IMR-90 (cell line): ENCODE measurements at regions not wholly inside any gene's neighbourhood (a gene's known extent, or its start where the extent isn't known, plus 50 kb on each side); places are given as distances from the start of the nearest gene placed in this dataset.

Experiments used
- ATAC-seq: fragments of 200-7000 bp; cut with Tn5 transposase; 2 replicates; pipeline ENCODE4 v1.9.1; 2020; ENCODE audit warnings: low read depth, mild to moderate bottlenecking, moderate library complexity
- BruUV-seq: library from RNA; stranded (reverse); fragments of 400-500 nt; replicated peaks from 2 replicates; lab custom pipeline; 2021; lab: Mats Ljungman, UMichigan
- CTCF ChIA-PET: fragments of 300-600 bp; formaldehyde crosslinking; extraction: SDS; loops from one replicate; lab custom pipeline; 2021; ENCODE audit warnings: antibody characterized with exemption; lab: Yijun Ruan, JAX
- POLR2A ChIA-PET: fragments of 300-600 bp; sonication (Branson Sonifier 250); formaldehyde crosslinking; loops from one replicate; lab custom pipeline; 2022; ENCODE audit warnings: antibody characterized with exemption; ENCODE audit not compliant: unreplicated experiment; lab: Charles Lee
- DNase-seq: peaks from one replicate; pipeline ENCODE4 v3.0.0; 2013
- H2AFZ ChIP-seq: replicated peaks from 2 replicates; pipeline ENCODE3; 2013; ENCODE audit warnings: low read length, mild to moderate bottlenecking; ENCODE audit not compliant: poor library complexity
- H2AK5ac ChIP-seq: 2 replicates; pipeline ENCODE4 v1.6.1; 2013; ENCODE audit warnings: low read depth, low read length, inconsistent platforms
- H2AK9ac ChIP-seq: replicated peaks from 2 replicates; pipeline ENCODE3; 2013; ENCODE audit warnings: mild to moderate bottlenecking, low read depth, low read length, moderate library complexity; ENCODE audit not compliant: poor library complexity
- H2BK120ac ChIP-seq: 2 replicates; pipeline ENCODE4 v1.6.1; 2013; ENCODE audit warnings: low read depth, low read length, inconsistent platforms
- H2BK15ac ChIP-seq: 3 replicates; pipeline ENCODE4 v1.6.1; 2013; ENCODE audit warnings: low read depth, low read length, inconsistent platforms
- H2BK20ac ChIP-seq: 2 replicates; pipeline ENCODE4 v1.6.1; 2013; ENCODE audit warnings: low read depth, mild to moderate bottlenecking, inconsistent platforms, low read length, moderate library complexity
- H2BK5ac ChIP-seq: 2 replicates; pipeline ENCODE4 v1.6.1; 2013; ENCODE audit warnings: mild to moderate bottlenecking, low read depth, low read length, inconsistent platforms; ENCODE audit not compliant: poor library complexity, severe bottlenecking
- H3K14ac ChIP-seq: replicated peaks from 2 replicates; pipeline ENCODE4 v1.6.1; 2013; ENCODE audit warnings: low read depth, low read length, inconsistent platforms
- H3K18ac ChIP-seq: 2 replicates; pipeline ENCODE4 v1.6.1; 2013; ENCODE audit warnings: low read depth, low read length, control low read depth
- H3K23ac ChIP-seq: 2 replicates; pipeline ENCODE4 v1.6.1; 2013; ENCODE audit warnings: low read depth, low read length, inconsistent platforms
- H3K27ac ChIP-seq: 2 replicates; pipeline ENCODE4 v1.5.1; 2013; ENCODE audit warnings: mild to moderate bottlenecking, control low read depth, low read length; ENCODE audit not compliant: insufficient read depth
- H3K27me3 ChIP-seq: 2 replicates; pipeline ENCODE4 v1.6.1; 2013; ENCODE audit warnings: low read length; ENCODE audit not compliant: control insufficient read depth, insufficient read depth
- H3K36me3 ChIP-seq: 2 replicates; pipeline ENCODE4 v1.6.1; 2013; ENCODE audit warnings: low read length, mixed read lengths; ENCODE audit not compliant: control insufficient read depth, insufficient read depth
- H3K4ac ChIP-seq: 2 replicates; pipeline ENCODE4 v1.6.1; 2013; ENCODE audit warnings: low read depth, low read length, inconsistent platforms
- H3K4me1 ChIP-seq: 2 replicates; pipeline ENCODE4 v1.6.1; 2013; ENCODE audit warnings: low read length, mixed read lengths; ENCODE audit not compliant: control insufficient read depth, insufficient read depth
- H3K4me2 ChIP-seq: 2 replicates; pipeline ENCODE4 v1.6.1; 2013; ENCODE audit warnings: low read depth, mild to moderate bottlenecking, control low read depth, low read length, moderate library complexity
- H3K4me3 ChIP-seq: 2 replicates; pipeline ENCODE4 v1.5.1; 2013; ENCODE audit warnings: low read depth, mild to moderate bottlenecking, control low read depth, low read length, moderate library complexity; ENCODE audit not compliant: insufficient read depth
- H3K56ac ChIP-seq: 2 replicates; pipeline ENCODE4 v1.6.1; 2013; ENCODE audit warnings: low read length, inconsistent platforms; ENCODE audit not compliant: insufficient read depth; ENCODE audit errors: extremely low read depth
- H3K79me1 ChIP-seq, 2 experiments: 2 replicates each; pipeline ENCODE4 v1.6.1; 2013; ENCODE audit warnings: low read length in 2 of 2, inconsistent platforms in 1 of 2, low read depth in 1 of 2
- H3K9ac ChIP-seq: 2 replicates; pipeline ENCODE4 v1.6.1; 2013; ENCODE audit warnings: low read depth, low read length, control low read depth
- H3K9me1 ChIP-seq: 2 replicates; pipeline ENCODE4 v1.6.1; 2013; ENCODE audit warnings: low read length, inconsistent platforms; ENCODE audit not compliant: insufficient read depth
- H3K9me3 ChIP-seq: 2 replicates; pipeline ENCODE4 v1.6.1; 2013; ENCODE audit warnings: low read length; ENCODE audit not compliant: control insufficient read depth, insufficient read depth
- H4K20me1 ChIP-seq: 2 replicates; pipeline ENCODE4 v1.6.1; 2013; ENCODE audit warnings: low read length, inconsistent platforms; ENCODE audit not compliant: insufficient read depth
- H4K5ac ChIP-seq: 2 replicates; pipeline ENCODE4 v1.6.1; 2013; ENCODE audit warnings: mild to moderate bottlenecking, low read depth, low read length, control low read depth
- H4K8ac ChIP-seq, 2 experiments: 2 replicates each; pipeline ENCODE4 v1.6.1; 2013; ENCODE audit warnings: low read depth in 2 of 2, low read length in 2 of 2, control low read depth in 1 of 2, inconsistent platforms in 1 of 2
- H4K91ac ChIP-seq: 2 replicates; pipeline ENCODE4 v1.6.1; 2013; ENCODE audit warnings: low read depth, low read length, inconsistent platforms; ENCODE audit not compliant: insufficient read depth
- CEBPB ChIP-seq: IDR thresholded peaks from 2 replicates; pipeline ENCODE4 v1.6.1; 2012; ENCODE audit warnings: low read depth, low read length, improper control_type of control experiment
- FOS ChIP-seq: fragments of 150-350 bp; IDR thresholded peaks from 2 replicates; pipeline ENCODE4 v1.6.1; 2016; ENCODE audit warnings: low read depth, low read length
- MAFK ChIP-seq: IDR thresholded peaks from 2 replicates; pipeline ENCODE4 v1.6.1; 2012; ENCODE audit warnings: low read depth, low read length, improper control_type of control experiment
- MXI1 ChIP-seq: IDR thresholded peaks from 2 replicates; pipeline ENCODE4 v1.6.1; 2012; ENCODE audit warnings: low read depth, mild to moderate bottlenecking, low read length, moderate library complexity, borderline replicate concordance
- POLR2A ChIP-seq: IDR thresholded peaks from 2 replicates; pipeline ENCODE4 v1.6.1; 2012; ENCODE audit warnings: mild to moderate bottlenecking, low read depth, low read length
- RAD21 ChIP-seq: IDR thresholded peaks from 2 replicates; pipeline ENCODE4 v1.6.1; 2012; ENCODE audit warnings: low read length, improper control_type of control experiment
- RFX5 ChIP-seq: IDR thresholded peaks from 2 replicates; pipeline ENCODE4 v1.8.0; 2012; ENCODE audit warnings: low read depth, mild to moderate bottlenecking, low read length, moderate library complexity
- SMC3 ChIP-seq: fragments of 150-350 bp; IDR thresholded peaks from 2 replicates; pipeline ENCODE4 v1.6.1; 2016; ENCODE audit warnings: low read depth, mild to moderate bottlenecking, antibody characterized with exemption, low read length, moderate library complexity
- WGBS, 2 experiments: methylation state at CpG; one replicate each; pipeline versions ENCODE4 v1.1.5 to v1.1.7; 2013; ENCODE audit warnings: missing lambda C conversion rate in 2 of 2; ENCODE audit not compliant: insufficient read length in 1 of 2; ENCODE audit errors: extremely low coverage in 2 of 2; 5-methylcytosine and 5-hydroxymethylcytosine counted together
- dilution Hi-C: fragments of 300-500 bp; cut with HindIII; formaldehyde crosslinking; loops from one replicate; pipeline ENCODE4 v1.14.3; 2018; ENCODE audit warnings: low sequenced_read_pairs; ENCODE audit not compliant: unreplicated experiment
- in situ Hi-C: fragments of 300-500 bp; cut with MboI; formaldehyde crosslinking; loops from 3 replicates; pipeline ENCODE4 v1.14.3; 2019; ENCODE audit warnings: low sequenced_read_pairs, inconsistent platforms, mixed read lengths
- intact Hi-C: fragments of 100-400 bp; cut with micrococcal nuclease; formaldehyde crosslinking; loops from 2 replicates; pipeline ENCODE4 v1.10.0; 2022
- TF ChIP-seq, protein P1 (sequence below): fragments of 150-350 bp; IDR thresholded peaks from 2 replicates; pipeline ENCODE4 v1.6.1; 2016; ENCODE audit warnings: low read depth, mild to moderate bottlenecking, low read length, moderate library complexity, borderline replicate concordance
- TF ChIP-seq, protein P2 (sequence below): conservative IDR thresholded peaks from 2 replicates; pipeline ENCODE4 v1.5.1; 2012; ENCODE audit warnings: mild to moderate bottlenecking, low read depth, low read length, improper control_type of control experiment

DNA sequence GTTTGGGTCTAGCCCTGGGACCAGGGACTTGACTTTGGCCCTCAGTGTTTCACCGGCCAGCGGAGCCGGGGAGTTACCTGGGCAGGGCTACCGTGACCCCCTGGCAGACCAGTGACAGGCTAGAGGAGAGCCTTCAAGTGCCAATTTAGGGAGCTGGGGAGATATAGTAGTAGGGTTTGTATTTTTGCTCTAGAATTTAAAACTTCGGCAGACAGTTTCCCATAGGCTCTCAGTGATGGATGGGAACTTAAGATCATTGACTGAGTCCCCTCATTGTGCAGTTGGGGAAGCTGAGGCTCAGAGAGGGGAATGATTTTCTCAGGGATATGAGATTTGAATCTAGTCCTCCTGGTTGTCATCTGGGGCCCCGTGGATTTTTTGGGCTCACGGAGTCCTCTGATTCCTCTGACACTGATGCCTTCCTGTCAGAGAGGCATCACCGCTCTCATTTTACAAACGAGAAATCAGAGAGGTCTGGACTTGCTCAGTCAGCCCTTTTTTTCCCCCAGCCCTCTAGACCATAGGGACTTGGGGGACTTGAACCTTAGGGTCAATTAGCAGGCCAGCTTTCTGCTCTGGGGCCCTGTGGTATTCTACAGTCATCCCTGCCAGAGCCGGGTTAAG, 58.3 kb upstream of the ACOT11 start:
- Histone ChIP-seq H2BK5ac (no peak overlapping the region), H4K91ac (no peak overlapping the region), H3K4me3 (no peak overlapping the region), H3K4me2 (no peak overlapping the region; the same call in 1 of the 2 replicates), H3K4me1 (peaks cover 14% of the 10 kb centered on the region), H3K23ac (no peak overlapping the region), H4K5ac (no peak overlapping the region), H3K36me3 (no peaks in the 10 kb centered on the region), H3K27ac (no peak overlapping the region), H3K79me1 (no peaks in the 10 kb centered on the region), H3K14ac (no peak overlapping the region), H2BK120ac (0 out of 2 replicates have a peak overlapping the region, but pooled peaks have one; percentile 30), H4K20me1 (no peaks in the 10 kb centered on the region), H2AK5ac (no peak overlapping the region), H3K18ac (no peak overlapping the region), H2AFZ (peak overlapping the region; percentile 91), H2BK15ac (no peak overlapping the region), H3K27me3 (peaks cover 3% of the 10 kb centered on the region; the same call in 1 of the 2 replicates), H3K9me1 (no peaks in the 10 kb centered on the region), H2BK20ac (0 out of 2 replicates have a peak overlapping the region, but pooled peaks have one; percentile 39), H4K8ac (no peak overlapping the region), H2AK9ac (no peak overlapping the region), H3K9ac (no peak overlapping the region), H3K56ac (no peak overlapping the region), H3K4ac (no peak overlapping the region), H3K9me3 (no peaks in the 10 kb centered on the region)
- no peak for TF ChIP-seq MAFK
- TF ChIP-seq SMC3: no peak
- TF ChIP-seq, protein P1, sequence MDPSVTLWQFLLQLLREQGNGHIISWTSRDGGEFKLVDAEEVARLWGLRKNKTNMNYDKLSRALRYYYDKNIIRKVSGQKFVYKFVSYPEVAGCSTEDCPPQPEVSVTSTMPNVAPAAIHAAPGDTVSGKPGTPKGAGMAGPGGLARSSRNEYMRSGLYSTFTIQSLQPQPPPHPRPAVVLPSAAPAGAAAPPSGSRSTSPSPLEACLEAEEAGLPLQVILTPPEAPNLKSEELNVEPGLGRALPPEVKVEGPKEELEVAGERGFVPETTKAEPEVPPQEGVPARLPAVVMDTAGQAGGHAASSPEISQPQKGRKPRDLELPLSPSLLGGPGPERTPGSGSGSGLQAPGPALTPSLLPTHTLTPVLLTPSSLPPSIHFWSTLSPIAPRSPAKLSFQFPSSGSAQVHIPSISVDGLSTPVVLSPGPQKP: no peak
- no peak for TF ChIP-seq CEBPB
- no peak for TF ChIP-seq FOS
- no peak for TF ChIP-seq RFX5
- no peak for TF ChIP-seq POLR2A
- TF ChIP-seq MXI1: no peak
- TF ChIP-seq RAD21: no peak
- TF ChIP-seq, protein P2, sequence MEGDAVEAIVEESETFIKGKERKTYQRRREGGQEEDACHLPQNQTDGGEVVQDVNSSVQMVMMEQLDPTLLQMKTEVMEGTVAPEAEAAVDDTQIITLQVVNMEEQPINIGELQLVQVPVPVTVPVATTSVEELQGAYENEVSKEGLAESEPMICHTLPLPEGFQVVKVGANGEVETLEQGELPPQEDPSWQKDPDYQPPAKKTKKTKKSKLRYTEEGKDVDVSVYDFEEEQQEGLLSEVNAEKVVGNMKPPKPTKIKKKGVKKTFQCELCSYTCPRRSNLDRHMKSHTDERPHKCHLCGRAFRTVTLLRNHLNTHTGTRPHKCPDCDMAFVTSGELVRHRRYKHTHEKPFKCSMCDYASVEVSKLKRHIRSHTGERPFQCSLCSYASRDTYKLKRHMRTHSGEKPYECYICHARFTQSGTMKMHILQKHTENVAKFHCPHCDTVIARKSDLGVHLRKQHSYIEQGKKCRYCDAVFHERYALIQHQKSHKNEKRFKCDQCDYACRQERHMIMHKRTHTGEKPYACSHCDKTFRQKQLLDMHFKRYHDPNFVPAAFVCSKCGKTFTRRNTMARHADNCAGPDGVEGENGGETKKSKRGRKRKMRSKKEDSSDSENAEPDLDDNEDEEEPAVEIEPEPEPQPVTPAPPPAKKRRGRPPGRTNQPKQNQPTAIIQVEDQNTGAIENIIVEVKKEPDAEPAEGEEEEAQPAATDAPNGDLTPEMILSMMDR: no peak
- in situ Hi-C loops (loop anchor here (5.0 to 25.0 kb wide), 4 partner anchors 82 to 627 kb away; partner anchors contain the start of gene SSBP3), intact Hi-C loops (loop anchor here (1.0 to 5.0 kb wide), 8 partner anchors 155 to 629 kb away; no protein-coding TSS in a partner anchor), dilution Hi-C loops (no loop called here)
- no peak for ATAC-seq
- no peak for DNase-seq
- POLR2A ChIA-PET: interaction anchor here (0.6 to 1.3 kb wide), 2 partner anchors 82 to 84 kb away, joined by 3 to 5 read pairs; partner anchors contain the start of gene SSBP3
- CTCF ChIA-PET: interaction anchor here (0.5 to 1.3 kb wide), 12 partner anchors 16 to 420 kb away, joined by 3 to 6 read pairs (median 3); no protein-coding TSS in a partner anchor
- WGBS, 2 experiments: 23% methylated on average over 6 of the region's 10 CpGs; no CpG with 5 or more reads in 1 of the 2 experiments
- no TSS peak for BruUV-seq
